Fibroblast of skin of right quadriceps (primary cell): ENCODE measurements at regions not wholly inside any gene's neighbourhood (a gene's known extent, or its start where the extent isn't known, plus 50 kb on each side); places are given as distances from the start of the nearest gene placed in this dataset.
"Not testable (repeated sequence)": the region's sequence is repeated elsewhere in the genome, so short reads cannot be mapped to it uniquely, and the experiment has no call there.

Experiments
- DNase-seq: peaks from one replicate; pipeline ENCODE4 v3.0.0-alpha.2; 2013

DNA sequence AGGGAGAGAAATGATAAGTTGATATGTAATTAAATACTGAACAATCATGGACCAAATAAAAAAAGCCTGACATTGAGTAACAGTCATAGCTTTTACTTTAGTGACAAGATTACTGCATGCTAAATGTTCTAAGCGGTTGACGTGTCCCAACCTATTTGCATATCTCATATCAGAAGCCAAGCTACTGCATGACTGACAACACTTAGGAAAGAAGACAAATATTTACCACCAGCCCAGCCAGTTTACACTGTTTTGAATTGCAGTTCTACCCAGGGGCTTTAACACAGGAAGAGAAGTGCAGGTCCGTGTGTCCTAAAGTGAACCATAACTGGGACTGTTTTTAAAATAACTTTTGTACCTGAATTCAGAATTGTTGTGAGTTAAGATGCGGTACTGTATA, 219.9 kb downstream of the PRDM9 start:
- DNase-seq, result no peak

DNA sequence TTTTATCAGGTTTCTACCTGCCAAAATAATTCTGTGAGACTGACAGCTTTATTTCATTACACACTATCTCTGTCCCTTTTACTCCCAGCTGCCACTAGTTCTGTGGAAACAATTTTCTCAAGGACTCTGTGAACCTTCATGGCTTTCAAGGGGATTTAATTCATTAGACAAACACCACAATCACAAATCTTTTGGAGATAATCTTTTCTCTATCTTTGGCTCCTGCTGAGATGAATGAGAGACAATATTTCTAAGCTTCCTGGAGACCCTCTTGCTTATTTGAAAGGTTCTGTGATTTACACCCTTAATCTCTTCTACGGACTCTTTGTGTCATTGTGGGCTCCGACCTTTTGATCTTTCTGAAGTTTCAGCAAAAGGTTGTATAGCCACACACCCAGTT, 222.6 kb downstream of the PRDM9 start:
- DNase-seq, result no peak

DNA sequence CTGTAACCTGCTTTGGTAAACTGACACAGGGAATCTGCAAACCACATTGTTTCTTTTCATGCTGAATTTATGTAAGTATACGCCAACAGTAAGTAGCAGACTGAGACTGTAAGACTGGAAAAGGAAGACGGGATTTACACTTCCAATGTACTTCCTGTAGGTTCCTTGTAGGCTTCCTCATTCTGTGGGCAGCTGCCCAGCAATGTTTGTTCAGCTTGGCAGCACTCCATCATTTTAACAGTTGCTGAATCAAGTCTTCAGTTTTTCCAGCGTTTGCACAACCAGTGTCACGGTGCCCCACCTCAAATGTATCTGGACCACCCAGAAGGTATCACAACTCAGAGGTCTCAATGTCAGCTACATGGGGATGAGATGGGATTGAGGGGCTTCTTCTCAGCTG, 232.6 kb downstream of the PRDM9 start:
- DNase-seq, result no peak

DNA sequence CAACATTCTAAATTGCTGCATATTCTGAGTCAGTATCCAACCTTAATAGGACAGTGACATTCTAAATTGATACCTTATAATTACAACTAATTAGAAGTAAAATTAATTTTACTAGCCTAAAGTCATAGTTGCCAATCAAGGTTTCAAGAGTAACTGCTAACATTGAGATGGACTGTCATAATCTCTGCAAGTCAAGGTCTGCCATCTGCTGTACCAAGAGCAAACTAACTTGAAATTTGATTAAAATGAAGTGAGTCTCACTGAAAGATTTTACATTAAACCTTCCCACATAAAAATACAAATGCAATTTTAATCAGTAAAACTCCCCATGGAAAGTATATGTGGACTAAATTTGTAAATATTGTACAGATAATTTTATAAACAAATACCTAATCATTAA, 235.3 kb downstream of the PRDM9 start:
- no peak for DNase-seq

DNA sequence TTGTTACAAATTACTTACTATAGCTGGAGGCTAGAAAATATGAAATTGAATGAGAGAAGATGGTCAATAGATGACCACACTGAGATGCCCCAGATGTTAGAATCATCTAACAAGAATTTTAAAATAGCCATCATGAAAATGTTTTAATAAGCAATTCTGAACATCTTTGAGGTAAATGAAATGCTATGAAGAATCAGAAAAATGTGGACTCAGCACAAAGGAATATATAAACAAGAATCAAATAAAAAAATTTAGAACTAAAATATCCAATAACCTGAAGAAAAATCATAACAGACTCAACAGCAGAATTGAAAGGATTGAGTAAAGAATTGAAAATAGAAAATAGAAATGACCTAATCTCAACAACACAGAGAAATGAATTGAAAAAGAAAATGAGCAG, 248.5 kb downstream of the PRDM9 start:
- no peak for DNase-seq

DNA sequence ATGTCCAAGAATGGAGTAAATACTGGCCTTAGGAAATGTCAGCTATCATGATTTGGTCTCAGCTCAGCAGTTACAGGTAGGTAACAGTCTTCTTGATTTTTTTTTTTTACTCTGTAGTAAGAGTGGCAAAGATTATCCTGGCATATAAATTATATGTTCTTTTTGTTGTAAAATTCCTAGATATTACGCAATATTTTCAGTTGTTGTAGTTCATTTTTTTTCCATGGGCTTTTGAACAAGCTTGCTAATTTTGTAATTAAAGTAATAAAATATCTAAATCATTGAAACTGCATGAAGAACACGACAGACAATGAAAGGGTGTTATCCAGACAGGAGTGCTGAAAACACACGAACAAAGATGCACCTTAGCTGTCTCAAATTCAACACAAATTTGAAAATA, 249.4 kb downstream of the PRDM9 start:
- DNase-seq, result no peak

DNA sequence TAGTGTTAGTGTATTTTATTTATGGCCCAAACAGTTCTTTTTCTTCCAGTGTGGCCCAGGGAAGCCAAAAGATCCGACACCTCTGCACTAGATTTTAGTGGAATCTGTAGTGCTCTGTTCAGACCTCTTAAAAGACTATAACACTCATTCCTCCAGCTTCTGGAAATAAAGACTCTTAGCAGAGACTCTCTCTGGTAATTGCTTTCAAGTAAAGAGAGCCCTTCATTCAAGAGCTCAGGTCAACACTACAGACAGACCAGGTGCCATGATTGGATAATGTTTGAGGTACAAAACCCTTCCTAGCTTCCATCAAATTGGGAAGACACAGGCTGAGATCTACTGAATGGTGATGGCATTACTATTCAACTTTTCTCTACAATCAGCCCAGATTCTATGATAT, 255.8 kb downstream of the PRDM9 start:
- no peak for DNase-seq

DNA sequence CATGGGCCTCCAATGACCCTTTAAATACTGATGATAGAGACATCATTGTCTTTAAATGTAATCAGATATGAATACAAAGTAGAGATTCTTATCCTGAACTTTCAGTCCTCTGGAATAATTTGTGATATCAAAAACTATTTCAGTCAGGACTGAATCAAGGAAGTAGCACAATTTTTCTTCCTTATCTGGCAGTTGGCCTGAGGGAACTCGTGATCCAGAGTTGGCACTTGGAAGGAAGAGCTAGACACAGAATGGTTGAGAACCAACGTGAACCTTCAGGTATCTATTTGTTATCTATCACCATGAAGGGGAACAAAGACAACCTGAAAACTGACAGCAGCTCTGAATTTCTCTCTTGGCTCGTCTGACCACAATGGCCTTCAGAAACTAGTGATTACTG, 269.3 kb downstream of the PRDM9 start:
- no peak for DNase-seq

DNA sequence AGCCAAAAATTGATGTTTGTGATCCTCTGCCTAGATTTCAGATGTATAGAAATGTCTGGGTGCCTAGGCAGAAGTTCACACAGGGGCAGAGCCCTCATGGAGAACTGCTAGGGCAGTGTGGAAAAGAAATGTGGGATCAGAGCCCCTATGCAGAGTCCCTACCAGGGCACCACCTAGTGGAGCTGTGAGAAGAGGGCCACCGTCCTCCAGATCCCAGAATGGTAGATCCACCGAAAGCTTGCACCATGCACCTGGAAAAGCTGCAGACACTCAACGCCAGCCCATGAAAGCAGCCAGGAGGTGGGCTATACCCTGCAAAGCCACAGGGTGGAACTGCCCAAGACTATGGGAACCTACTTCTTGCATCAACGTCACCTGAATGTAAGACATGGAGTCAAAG, 292.9 kb downstream of the PRDM9 start:
- DNase-seq, result not testable (repeated sequence)

DNA sequence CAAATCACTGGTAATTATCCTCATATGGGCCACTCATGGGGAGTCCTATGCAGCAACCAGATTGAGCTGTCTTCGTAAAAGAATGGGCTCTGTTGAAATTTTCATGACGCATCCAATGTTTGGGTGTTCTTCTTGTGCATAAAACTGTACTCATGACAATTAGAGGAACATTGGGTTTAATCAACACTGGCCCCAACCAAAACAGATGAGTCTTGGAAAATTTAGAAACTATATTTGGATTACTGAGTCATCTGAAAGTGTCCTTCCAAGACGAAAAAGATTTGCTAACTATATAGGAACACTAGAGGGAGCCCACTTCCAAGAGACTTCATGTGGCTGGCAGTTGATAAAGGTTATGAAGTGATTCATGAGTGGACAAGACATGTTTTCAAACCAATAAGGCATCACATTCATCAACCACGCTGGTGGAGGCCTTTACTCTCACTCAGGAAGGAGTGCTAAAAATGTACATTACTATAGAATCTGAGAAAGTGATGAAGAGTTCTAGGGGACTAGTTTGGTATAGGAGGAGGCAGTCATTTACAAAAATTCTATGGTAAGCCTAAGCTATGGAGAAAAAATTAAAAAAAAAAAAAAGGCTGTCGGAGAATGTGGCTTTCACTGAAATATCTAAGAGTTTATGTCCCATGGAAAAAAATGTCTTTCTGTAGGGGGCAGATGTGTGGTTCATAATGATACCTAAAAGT, 313.5 kb downstream of the PRDM9 start:
- DNase-seq, result peak; percentile 43

DNA sequence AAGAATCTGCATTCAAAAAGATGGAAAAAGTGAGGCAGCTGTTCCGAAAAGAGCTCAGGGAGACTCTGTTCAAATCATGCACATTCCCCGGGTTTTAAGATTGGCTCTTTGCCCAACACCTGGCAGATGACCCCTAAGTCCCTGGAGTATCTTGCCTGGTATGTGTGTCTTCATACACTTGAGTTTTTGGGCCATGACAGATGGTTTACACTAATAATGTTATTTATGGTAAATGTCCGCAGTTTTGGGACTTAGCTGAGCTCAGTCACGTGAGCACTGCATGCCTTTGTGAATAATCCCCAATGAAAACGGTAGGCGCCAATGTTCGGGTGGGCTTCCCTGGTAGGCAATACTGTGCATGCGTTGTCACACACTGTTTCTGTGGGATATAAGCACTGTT, 316.1 kb downstream of the PRDM9 start:
- DNase-seq, result no peak

DNA sequence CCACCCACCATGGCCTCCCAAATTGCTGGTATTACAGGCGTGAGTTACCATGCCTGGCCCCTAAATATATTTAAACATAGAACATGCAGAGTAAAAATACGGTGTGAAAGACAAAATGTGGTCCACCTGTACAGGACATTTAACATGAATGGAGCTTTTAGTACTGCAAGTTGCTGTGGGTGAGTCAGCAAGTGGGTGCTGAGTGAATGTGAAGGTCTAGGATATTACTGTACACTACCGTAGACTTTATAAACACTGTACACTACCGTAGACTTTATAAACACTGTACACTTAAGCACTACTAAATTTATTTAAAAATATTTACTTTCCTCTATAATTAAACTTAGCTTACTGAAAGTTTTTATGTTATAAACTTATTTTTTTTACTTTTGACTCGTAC, 317.8 kb downstream of the PRDM9 start:
- no peak for DNase-seq

DNA sequence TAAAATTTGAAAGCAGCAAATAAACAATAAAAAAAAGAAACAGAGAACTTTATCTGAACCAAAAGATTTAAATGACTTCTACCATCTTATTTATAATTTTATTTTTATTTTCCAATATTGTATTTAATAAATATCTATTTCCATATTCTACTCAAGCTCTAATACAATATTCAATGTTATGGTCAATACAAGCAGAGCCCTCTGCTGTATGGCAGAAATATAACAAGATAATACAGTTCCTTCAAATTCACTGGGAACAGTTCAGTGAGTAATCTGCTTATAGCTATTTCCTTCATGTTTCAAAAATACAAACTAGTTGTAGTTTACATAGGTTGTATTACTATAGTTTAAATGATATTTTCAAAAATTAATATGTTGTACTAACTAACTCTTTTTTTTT, 332.7 kb downstream of the PRDM9 start:
- DNase-seq, result no peak

DNA sequence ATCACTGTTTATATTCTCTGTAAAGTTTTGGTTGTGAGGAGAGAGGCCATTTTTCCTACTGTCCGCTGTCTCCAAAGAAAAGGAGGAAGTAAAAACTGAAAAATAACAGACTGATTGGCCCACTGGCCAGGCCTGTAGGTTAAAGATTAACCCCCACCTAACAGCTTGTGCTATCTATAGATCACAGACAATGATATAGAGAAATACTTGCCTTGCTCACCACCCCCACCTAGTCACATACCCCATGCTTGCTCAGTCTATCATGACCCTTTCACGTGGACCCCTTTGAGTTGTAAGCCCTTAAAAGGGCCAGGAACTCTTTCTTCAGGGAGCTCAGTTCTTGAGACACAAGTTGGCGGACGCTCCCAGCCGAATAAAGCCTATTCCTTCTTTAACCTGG, 357.4 kb downstream of the PRDM9 start:
- no peak for DNase-seq

DNA sequence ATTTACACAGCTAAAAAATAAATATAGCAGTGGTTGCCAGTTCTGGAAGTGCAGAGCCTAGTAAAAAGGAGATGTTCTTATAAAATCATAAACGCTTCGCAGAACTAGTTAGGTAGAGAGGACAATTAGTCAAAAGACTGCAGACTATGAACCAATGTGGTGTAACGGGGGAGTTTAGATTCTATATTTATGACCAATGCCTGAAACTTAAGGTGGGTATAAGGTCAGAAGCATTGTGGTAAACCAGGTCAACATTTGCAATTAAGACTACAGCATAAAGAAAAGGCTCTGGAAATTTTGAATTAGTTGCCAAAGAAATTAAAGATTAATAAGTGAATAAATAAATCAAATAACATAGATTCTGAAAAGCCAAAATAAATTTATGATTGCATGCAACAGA, 370.4 kb downstream of the PRDM9 start:
- no peak for DNase-seq

DNA sequence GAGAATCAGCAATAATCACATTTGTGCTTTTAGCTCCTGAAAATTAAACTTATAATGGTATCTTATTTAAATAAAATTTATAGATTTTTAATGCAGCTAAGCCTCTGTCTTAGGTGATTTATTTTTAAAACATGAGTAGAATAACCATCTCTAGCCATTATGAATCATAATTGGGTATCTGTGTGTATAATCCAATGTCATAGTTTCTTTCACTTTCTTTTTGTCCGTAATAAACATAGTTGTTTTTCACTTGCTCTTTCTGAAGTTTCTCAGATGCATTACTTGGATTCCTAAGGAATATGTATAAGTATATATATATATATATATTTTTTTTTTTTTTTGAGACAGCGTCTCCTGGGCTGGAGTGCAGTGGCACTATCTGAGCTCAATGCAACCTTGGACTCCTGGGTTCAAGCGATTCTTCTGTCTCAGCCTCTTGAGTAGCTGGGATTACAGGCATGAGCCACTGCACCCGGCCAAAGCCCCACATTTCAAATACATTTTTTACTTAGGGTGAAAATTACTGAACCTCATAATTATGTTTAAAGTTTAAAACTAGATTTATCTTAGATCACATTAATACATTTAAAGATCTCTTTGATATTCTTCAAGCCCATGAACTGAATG, 377.1 kb downstream of the PRDM9 start:
- no peak for DNase-seq

DNA sequence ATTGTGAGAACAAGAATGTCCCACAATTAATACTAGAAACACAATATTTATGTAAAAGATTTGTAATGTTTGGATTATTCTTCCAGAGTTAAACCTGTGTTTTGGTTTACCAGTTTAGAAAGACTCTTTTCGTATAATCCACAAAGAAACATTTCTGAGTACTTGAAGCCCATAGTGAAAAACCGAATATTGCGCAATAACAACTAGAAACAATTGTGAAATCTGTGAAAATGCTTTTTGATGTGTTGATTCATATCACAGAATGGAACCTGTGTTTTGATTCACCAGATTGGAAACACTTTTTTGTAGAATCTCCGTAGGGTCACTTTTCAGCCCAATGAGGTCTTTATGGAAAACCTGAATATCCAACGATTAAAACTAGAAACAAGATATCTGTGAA, 386.2 kb downstream of the PRDM9 start:
- no peak for DNase-seq

DNA sequence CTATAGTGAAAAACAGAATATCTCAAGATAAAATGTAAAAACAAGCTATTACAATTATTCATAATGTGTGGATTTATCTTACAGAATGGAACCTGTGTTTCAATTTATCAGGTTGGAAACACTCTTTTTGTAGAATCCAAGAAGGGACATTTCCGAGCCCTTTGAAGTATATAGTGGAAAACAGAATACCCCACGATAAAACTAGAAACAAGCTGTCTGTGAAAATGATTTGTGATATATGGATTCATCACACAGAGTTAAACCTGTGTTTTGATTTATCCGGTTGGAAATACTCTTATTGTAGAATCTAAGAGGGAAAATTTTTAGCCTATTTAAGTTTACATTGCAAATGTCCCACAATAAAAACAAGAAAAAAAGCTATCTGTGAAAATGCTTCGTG, 388.2 kb downstream of the PRDM9 start:
- no peak for DNase-seq

DNA sequence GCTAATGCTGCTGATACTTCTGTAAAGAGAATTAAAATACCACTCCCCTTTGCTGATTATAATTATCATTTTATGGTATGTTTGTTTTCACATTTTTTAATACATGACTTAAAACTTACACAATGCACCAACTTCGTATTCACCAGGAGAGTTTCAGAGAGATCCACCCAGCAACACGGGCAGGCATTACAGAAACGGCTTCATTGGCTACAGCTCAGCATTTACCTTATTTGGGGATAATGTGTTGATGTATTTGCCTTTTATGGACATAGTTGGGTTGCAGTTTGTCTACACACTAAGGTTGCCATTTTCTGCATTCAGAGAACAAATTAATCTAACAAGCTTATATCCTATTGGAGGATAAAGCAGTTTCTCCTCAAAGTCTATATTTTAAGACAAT, 423.6 kb downstream of the PRDM9 start:
- DNase-seq, result no peak

DNA sequence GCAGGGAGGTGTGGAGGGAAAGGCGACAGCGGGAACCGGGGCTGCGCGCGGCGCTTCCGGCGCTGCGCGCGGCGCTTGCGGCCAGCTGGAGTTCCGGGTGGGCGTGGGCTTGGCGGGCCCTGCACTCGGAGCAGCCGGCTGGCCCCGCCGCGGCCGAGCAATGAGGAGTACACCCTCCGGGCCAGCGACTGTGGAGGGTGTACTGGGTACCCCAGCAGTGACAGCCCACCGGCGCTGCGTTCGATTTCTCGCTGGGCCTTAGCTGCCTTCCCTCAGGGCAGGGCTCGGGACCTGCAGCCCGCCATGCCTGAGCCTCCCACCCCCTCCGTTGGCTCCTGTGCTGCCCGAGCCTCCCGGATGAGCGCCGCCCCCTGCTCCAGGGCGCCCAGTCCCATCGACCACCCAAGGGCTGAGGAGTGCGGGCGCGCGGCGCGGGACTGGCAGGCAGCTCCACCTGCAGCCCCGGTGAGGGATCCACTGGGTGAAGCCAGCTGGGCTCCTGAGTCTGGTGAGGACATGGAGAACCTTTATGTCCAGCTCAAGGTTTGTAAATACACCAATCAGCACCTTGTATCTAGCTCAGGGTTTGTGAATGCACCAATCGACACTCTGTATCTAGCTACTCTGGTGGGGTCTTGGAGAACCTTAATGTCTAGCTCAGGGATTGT, 444.0 kb downstream of the PRDM9 start:
- DNase-seq, result not testable (repeated sequence)

DNA sequence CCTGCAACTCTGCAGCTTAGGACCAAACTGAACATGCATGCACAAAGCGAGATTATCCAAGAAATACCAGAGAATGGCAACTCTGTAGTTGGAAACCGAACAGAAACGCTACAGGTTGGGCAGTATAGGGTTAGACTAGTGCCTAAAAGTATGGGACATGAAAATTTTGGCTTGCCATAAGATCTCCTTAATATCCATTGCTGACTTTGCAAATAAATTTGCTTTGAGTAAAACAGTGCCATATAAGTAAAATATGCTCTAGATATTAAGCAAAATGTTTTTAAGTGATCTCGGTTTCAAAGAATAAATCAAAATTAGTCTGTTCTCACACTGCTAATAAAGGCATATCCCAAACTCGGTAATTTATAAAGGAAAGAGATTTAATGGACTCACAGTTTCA, 456.0 kb downstream of the PRDM9 start:
- DNase-seq, result no peak

DNA sequence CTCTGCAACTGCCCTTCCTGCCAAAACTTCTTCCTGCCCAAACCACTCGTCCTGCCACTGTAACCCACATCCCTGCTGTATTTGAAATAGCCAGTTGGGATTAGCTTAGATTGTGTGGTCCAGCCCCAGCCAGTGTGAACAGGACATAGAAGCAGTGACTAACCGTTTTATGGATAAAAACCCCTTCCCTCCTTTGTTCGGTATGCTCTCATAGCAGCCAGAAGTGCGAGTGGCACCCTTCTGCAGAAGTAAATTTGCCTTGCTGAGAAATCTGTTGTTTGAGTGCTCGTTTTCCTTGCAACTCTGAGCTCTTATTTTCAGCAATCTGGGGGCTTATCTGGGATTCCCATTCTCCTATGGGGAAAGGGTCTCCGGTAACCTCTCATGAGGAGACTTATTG, 470.0 kb downstream of the PRDM9 start:
- no peak for DNase-seq

DNA sequence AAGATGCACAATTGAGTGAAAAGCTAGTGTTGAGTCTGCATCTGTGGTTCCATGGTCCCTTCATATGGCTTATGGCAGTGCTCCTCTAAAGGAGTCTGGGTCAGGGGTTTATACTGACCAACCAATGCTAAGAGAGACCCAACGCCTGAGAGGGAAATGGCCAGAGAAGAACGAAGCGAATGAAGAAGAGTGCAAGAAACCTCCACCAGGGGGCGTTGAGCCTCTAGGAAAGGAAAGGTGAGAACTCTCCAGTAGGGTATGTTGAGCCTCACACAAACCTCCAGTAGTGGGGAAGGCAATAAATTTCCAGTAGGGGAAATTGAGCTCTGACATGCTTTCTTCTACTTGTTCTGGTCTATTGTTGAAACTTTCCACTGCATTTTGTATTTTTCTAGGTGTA, 470.6 kb downstream of the PRDM9 start:
- no peak for DNase-seq

DNA sequence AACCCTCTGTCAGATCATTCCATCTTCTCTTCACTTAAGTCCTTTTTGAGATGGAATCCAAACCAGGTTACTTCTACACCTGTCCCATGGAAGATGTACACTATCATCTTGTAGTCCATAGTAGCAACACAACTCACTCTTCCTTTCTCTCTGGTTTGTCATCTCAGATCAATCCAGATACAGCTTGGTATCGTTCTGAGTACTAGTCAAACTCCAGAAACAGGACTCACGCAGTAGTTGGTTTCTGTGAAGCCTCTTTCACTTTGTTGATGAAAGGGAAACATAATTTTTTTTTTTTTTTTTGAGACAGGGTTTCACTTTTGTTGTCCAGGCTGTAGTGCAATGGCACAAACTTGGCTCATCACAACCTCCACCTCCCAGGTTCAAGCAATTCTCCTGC, 484.0 kb downstream of the PRDM9 start:
- no peak for DNase-seq
